Naive thymus-derived CD4-positive, alpha-beta T cell (primary cell): ENCODE measurements at regions not wholly inside any gene's neighbourhood (a gene's known extent, or its start where the extent isn't known, plus 50 kb on each side); places are given as distances from the start of the nearest gene placed in this dataset.
"Not testable (repeated sequence)": the region's sequence is repeated elsewhere in the genome, so short reads cannot be mapped to it uniquely, and the experiment has no call there.

Source experiments
- ATAC-seq: fragments of 150-1000 bp; cut with Tn5 transposase; 2 replicates; pipeline ENCODE4 v1.10.0; 2021; ENCODE audit warnings: mild to moderate bottlenecking, moderate library complexity
- CTCF ChIA-PET: fragments of 350-600 bp; sonication (Branson Sonifier 250); formaldehyde crosslinking; loops from one replicate; lab custom pipeline; 2021; ENCODE audit warnings: antibody characterized with exemption; lab: Charles Lee
- POLR2A ChIA-PET: fragments of 350-600 bp; sonication (Branson Sonifier 250); formaldehyde crosslinking; loops from one replicate; lab custom pipeline; 2021; ENCODE audit warnings: antibody characterized with exemption, inconsistent platforms; lab: Charles Lee
- DNase-seq, 9 donors: peaks; one replicate each; pipeline versions ENCODE4 v3.0.0 to v3.0.0-alpha.2; 2020 to 2022; ENCODE audit warnings: mixed read lengths in 1 of 9
- H3K27ac ChIP-seq: one replicate; pipeline ENCODE4 v1.7.0; 2013; ENCODE audit warnings: mild to moderate bottlenecking, low read depth, low read length, moderate library complexity
- H3K27me3 ChIP-seq, 2 donors: one replicate each; pipeline ENCODE4 v1.7.0; 2013; ENCODE audit warnings: low read length in 2 of 2, mild to moderate bottlenecking in 2 of 2, moderate library complexity in 2 of 2; ENCODE audit not compliant: control insufficient read depth in 2 of 2, insufficient read depth in 2 of 2
- H3K36me3 ChIP-seq, 3 experiments: 1 replicate in 2 of 3; 2 replicates in 1 of 3; pipeline ENCODE4 v1.7.0; 2013; ENCODE audit warnings: low read length in 3 of 3, mild to moderate bottlenecking in 3 of 3, moderate library complexity in 1 of 3; ENCODE audit not compliant: insufficient read depth in 3 of 3, control insufficient read depth in 2 of 3
- H3K4me1 ChIP-seq, 2 donors: one replicate each; pipeline ENCODE4 v1.7.0; 2013; ENCODE audit warnings: low read length in 2 of 2, mild to moderate bottlenecking in 2 of 2, moderate library complexity in 1 of 2; ENCODE audit not compliant: control insufficient read depth in 2 of 2, insufficient read depth in 2 of 2
- H3K4me3 ChIP-seq: 2 replicates; pipeline ENCODE4 v1.7.0; 2013; ENCODE audit warnings: mild to moderate bottlenecking, low read length
- H3K9me3 ChIP-seq, 3 experiments: 1 replicate in 2 of 3; 2 replicates in 1 of 3; pipeline ENCODE4 v1.7.0; 2013; ENCODE audit warnings: low read length in 3 of 3; ENCODE audit not compliant: control insufficient read depth in 2 of 3
- H3K27ac Mint-ChIP-seq, 9 donors: one replicate each; pipeline ENCODE4 v1.8.0; 2020 to 2022; ENCODE audit warnings: mixed read lengths in 9 of 9, mild to moderate bottlenecking in 8 of 9, moderate library complexity in 5 of 9, inconsistent platforms in 2 of 9
- H3K27me3 Mint-ChIP-seq, 5 donors: one replicate each; pipeline ENCODE4 v1.8.0; 2021 to 2022; ENCODE audit warnings: mixed read lengths in 5 of 5, mild to moderate bottlenecking in 1 of 5
- H3K36me3 Mint-ChIP-seq, 5 donors: one replicate each; pipeline ENCODE4 v1.8.0; 2020 to 2022; ENCODE audit warnings: mixed read lengths in 5 of 5, mild to moderate bottlenecking in 3 of 5, inconsistent platforms in 1 of 5
- H3K4me1 Mint-ChIP-seq, 7 donors: one replicate each; pipeline ENCODE4 v1.8.0; 2020 to 2022; ENCODE audit warnings: mixed read lengths in 7 of 7, mild to moderate bottlenecking in 3 of 7, inconsistent platforms in 1 of 7
- H3K4me3 Mint-ChIP-seq, 10 donors: one replicate each; pipeline ENCODE4 v1.8.0; 2020 to 2022; ENCODE audit warnings: mild to moderate bottlenecking in 10 of 10, mixed read lengths in 10 of 10, moderate library complexity in 6 of 10, inconsistent platforms in 2 of 10
- H3K9me3 Mint-ChIP-seq, 11 donors: one replicate each; pipeline ENCODE4 v1.8.0; 2020 to 2022; ENCODE audit warnings: mixed read lengths in 11 of 11, mild to moderate bottlenecking in 4 of 11, inconsistent platforms in 1 of 11, moderate library complexity in 1 of 11
- intact Hi-C, 2 donors: fragments of 100-400 bp; cut with micrococcal nuclease; formaldehyde crosslinking; loops; one replicate each; pipeline ENCODE4 v1.15.1; 2023

- DNase-seq, H3K27ac Mint-ChIP-seq, H3K9me3 Mint-ChIP-seq, H3K27ac ChIP-seq, H3K4me1 ChIP-seq, H3K9me3 ChIP-seq, ATAC-seq, POLR2A ChIA-PET, H3K27me3 ChIP-seq, H3K4me1 Mint-ChIP-seq, H3K4me3 Mint-ChIP-seq, intact Hi-C loops, H3K4me3 ChIP-seq, H3K36me3 ChIP-seq, CTCF ChIA-PET, H3K36me3 Mint-ChIP-seq: not testable (repeated sequence)
- H3K27me3 Mint-ChIP-seq, result peaks cover 2 to 30% (median 20%) of the 10 kb centered on the region in 5 donors
Observed at GRCh38 chr5:38794037-38794436, 51.8 kb upstream of the OSMR start.

DNA sequence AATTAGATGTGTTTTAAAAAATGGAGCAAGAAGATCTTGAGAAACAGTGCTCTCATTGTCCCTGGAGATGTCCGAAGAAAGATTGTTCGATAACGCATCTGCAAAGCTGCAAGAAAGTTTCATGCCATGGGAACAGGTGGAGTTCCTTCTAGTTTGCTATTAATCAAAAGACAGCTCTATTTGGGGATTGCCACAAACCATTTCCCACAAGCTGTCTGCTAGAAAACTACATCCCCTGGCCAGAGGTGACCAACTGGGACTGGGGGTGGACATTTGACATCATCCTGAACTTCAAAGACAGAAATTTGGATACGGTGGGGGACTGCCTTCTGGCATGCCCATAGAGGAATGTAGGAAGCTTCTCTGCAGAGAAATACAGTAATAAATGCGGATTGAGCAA is 50.8 kb upstream of the OSMR start:
- CTCF ChIA-PET, result interaction anchor here (1.1 kb wide), 1 partner anchor 14 kb away, joined by 3 read pairs; no protein-coding TSS in a partner anchor
- POLR2A ChIA-PET, result no interaction called here
- no peaks in the 10 kb centered on the region for H3K9me3 Mint-ChIP-seq

GRCh38 chr5:38795986-38796741 is 49.6 kb upstream of the OSMR start:
- H3K27ac ChIP-seq, result no peak overlapping the region
- ChIA-PET CTCF (interaction anchor here (1.1 kb wide), 1 partner anchor 13 kb away, joined by 3 read pairs; no protein-coding TSS in a partner anchor), POLR2A (no interaction called here)
- peaks cover 2 to 20% (median 18%) of the 10 kb centered on the region in 5 donors for H3K27me3 Mint-ChIP-seq
- ATAC-seq (no peak), DNase-seq (no peak)
- H3K36me3 Mint-ChIP-seq, result no peaks in the 10 kb centered on the region
- no peaks in the 10 kb centered on the region for H3K9me3 ChIP-seq
- intact Hi-C loops, result no loop called here
- no peak overlapping the region for H3K27ac Mint-ChIP-seq
- peaks cover 0 to 3% (median 0%) of the 10 kb centered on the region in 7 donors for H3K4me1 Mint-ChIP-seq
- H3K9me3 Mint-ChIP-seq, result no peaks in the 10 kb centered on the region
- H3K36me3 ChIP-seq, result no peaks in the 10 kb centered on the region
- H3K27me3 ChIP-seq, result no peaks in the 10 kb centered on the region
- H3K4me1 ChIP-seq, result no peaks in the 10 kb centered on the region
- no peak overlapping the region for H3K4me3 ChIP-seq
- H3K4me3 Mint-ChIP-seq, result no peak overlapping the region

More for the DNA sequence above, 50.8 kb upstream of the OSMR start:
- Histone ChIP-seq H3K4me3 (no peak overlapping the region), H3K9me3 (no peaks in the 10 kb centered on the region), H3K4me1 (no peaks in the 10 kb centered on the region), H3K36me3 (no peaks in the 10 kb centered on the region), H3K27me3 (no peaks in the 10 kb centered on the region), H3K27ac (no peak overlapping the region)
- Mint-ChIP-seq H3K27ac (no peak overlapping the region), H3K4me3 (no peak overlapping the region), H3K27me3 (peaks cover 2 to 30% (median 20%) of the 10 kb centered on the region in 5 donors), H3K4me1 (peaks cover 0 to 3% (median 0%) of the 10 kb centered on the region in 7 donors), H3K36me3 (no peaks in the 10 kb centered on the region)
- DNase-seq, result no peak
- no peak for ATAC-seq
- intact Hi-C loops, result no loop called here
